Parathyroid adenoma (tissue), 2 donors: ENCODE measurements at regions not wholly inside any gene's neighbourhood (a gene's known extent, or its start where the extent isn't known, plus 50 kb on each side); places are given as distances from the start of the nearest gene placed in this dataset.

ENCODE experiments used
- H2AFZ ChIP-seq: fragments of 300-600 bp; sonication (generic); one replicate; pipeline ENCODE4 v1.7.0; 2017; ENCODE audit warnings: antibody characterized with exemption, mild to moderate bottlenecking
- H3K27ac ChIP-seq: fragments of 300-600 bp; sonication (generic); one replicate; pipeline ENCODE4 v1.7.0; 2017
- H3K27me3 ChIP-seq: fragments of 300-600 bp; sonication (generic); one replicate; pipeline ENCODE4 v1.7.0; 2017; ENCODE audit warnings: low read length; ENCODE audit not compliant: control insufficient read depth, insufficient read depth
- H3K36me3 ChIP-seq: fragments of 300-600 bp; sonication (generic); one replicate; pipeline ENCODE4 v1.7.0; 2017; ENCODE audit warnings: low read length; ENCODE audit not compliant: control insufficient read depth, insufficient read depth
- H3K4me1 ChIP-seq: fragments of 300-600 bp; sonication (generic); one replicate; pipeline ENCODE4 v1.7.0; 2017; ENCODE audit warnings: control low read depth
- H3K4me2 ChIP-seq: fragments of 300-600 bp; sonication (generic); one replicate; pipeline ENCODE4 v1.7.0; 2017; ENCODE audit warnings: low read length
- H3K4me3 ChIP-seq: fragments of 300-600 bp; sonication (generic); one replicate; pipeline ENCODE4 v1.7.0; 2017; ENCODE audit warnings: low read depth, low read length
- H3K79me2 ChIP-seq: fragments of 300-600 bp; sonication (generic); one replicate; pipeline ENCODE4 v1.7.0; 2017; ENCODE audit warnings: control low read depth
- H3K9ac ChIP-seq: fragments of 300-600 bp; sonication (generic); one replicate; pipeline ENCODE4 v1.7.0; 2017; ENCODE audit warnings: mild to moderate bottlenecking
- H3K9me3 ChIP-seq: fragments of 300-600 bp; sonication (generic); one replicate; pipeline ENCODE4 v1.7.0; 2017; ENCODE audit warnings: low read length; ENCODE audit not compliant: control insufficient read depth
- CTCF ChIP-seq: fragments of 300-600 bp; sonication (generic); IDR thresholded peaks from one replicate; pipeline ENCODE4 v1.7.0; 2017; ENCODE audit warnings: antibody characterized with exemption, mild to moderate bottlenecking
- donor health status: primary hyperparathyroidism.

DNA sequence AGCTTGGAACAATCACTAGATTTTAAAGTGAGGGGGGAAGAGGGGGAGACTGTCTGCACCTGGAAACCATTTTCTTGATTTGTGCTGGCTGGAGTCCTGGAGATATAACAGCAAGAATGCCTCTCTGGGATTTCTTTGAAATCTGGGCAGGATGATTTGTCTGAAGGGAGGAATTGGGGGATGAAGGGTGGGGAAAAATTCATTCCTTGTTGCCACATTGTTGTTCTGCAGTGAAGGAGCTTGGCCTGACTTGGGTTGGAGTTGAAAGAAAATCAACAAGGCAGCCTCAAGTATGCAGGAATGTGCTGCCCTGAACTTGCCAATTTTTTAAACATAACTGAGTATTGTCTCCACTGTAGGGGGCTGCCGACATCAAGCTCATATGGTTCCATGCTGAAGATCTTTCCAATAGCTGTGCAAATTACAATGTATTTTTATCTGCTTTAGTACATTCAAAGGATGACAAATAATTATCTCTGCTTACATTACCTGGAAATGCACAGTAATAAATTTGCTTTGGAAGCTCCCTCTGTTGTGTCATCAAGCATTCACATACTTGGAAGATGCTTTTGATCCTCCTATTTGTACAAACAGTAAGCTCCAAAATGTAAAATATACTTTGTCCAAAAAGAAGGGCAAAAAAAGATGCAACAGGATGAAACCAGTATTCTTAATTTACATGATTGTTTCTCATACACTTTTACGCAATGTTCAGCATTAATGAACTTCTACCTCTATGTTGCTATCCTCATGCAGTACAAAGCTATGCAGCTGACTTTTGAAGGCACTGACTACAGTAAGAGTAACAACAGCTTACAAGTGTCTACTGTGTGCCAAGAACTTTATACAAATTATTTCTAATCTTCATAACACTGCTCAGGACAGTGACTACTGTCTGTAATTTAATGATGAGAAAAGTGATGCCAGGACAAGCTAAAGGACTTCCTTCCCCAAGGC, 627.9 kb upstream of the KLF12 start:
- Histone ChIP-seq H3K4me3 (no peak overlapping the region), H3K27me3 (no peaks in the 10 kb centered on the region), H3K27ac (no peak overlapping the region), H3K4me2 (no peak overlapping the region), H3K4me1 (no peaks in the 10 kb centered on the region), H3K9ac (no peak overlapping the region), H3K79me2 (no peaks in the 10 kb centered on the region), H2AFZ (no peak overlapping the region), H3K36me3 (no peaks in the 10 kb centered on the region), H3K9me3 (no peaks in the 10 kb centered on the region)
- TF ChIP-seq CTCF, result no peak

GRCh38 chr13:74758188-74758587, 624.0 kb upstream of the KLF12 start:
- Histone ChIP-seq H3K27ac (no peak overlapping the region), H3K79me2 (no peaks in the 10 kb centered on the region), H2AFZ (no peak overlapping the region), H3K4me1 (no peaks in the 10 kb centered on the region), H3K27me3 (no peaks in the 10 kb centered on the region), H3K9me3 (no peaks in the 10 kb centered on the region), H3K4me3 (no peak overlapping the region), H3K36me3 (no peaks in the 10 kb centered on the region), H3K9ac (no peak overlapping the region), H3K4me2 (no peak overlapping the region)
- no peak for TF ChIP-seq CTCF

GRCh38 chr13:74755065-74755464, 620.9 kb upstream of the KLF12 start:
- H3K4me1 ChIP-seq, result no peaks in the 10 kb centered on the region
- TF ChIP-seq CTCF, result no peak
- no peak overlapping the region for H3K9ac ChIP-seq
- H3K4me3 ChIP-seq, result no peak overlapping the region
- H3K27me3 ChIP-seq, result no peaks in the 10 kb centered on the region
- no peaks in the 10 kb centered on the region for H3K9me3 ChIP-seq
- H2AFZ ChIP-seq, result no peak overlapping the region
- H3K4me2 ChIP-seq, result no peak overlapping the region
- H3K27ac ChIP-seq, result no peak overlapping the region
- H3K36me3 ChIP-seq, result no peaks in the 10 kb centered on the region
- H3K79me2 ChIP-seq, result no peaks in the 10 kb centered on the region

DNA sequence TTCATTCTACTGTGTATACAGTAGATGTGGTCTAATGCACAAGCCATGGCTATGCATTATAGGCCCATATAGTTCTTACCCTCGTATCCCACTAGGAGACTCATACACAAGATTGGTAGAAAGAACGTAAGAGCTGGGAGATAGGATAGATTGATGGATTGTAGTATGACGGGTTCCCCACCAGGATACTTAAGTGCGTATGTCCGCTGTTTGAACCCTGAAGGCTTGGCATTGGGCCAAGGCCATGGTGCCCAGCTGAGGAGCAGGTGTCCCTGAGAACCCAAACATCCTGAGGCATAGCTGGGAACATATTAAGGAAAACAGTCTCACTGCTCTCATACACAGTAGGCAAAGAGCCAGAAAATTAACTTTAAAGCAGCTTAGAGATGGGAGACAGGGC, 617.5 kb upstream of the KLF12 start:
- Histone ChIP-seq H3K4me1 (no peaks in the 10 kb centered on the region), H3K4me3 (no peak overlapping the region), H3K27me3 (no peaks in the 10 kb centered on the region), H3K9ac (no peak overlapping the region), H2AFZ (no peak overlapping the region), H3K79me2 (no peaks in the 10 kb centered on the region), H3K36me3 (no peaks in the 10 kb centered on the region), H3K9me3 (no peaks in the 10 kb centered on the region), H3K27ac (no peak overlapping the region), H3K4me2 (no peak overlapping the region)
- TF ChIP-seq CTCF, result no peak
